H9 (cell line): ENCODE measurements at regions not wholly inside any gene's neighbourhood (a gene's known extent, or its start where the extent isn't known, plus 50 kb on each side); places are given as distances from the start of the nearest gene placed in this dataset.

ENCODE experiments used
- DNase-seq: peaks from one replicate; pipeline ENCODE4 v3.0.0-alpha.2; 2017
- H2AFZ ChIP-seq: one replicate; pipeline ENCODE4 v1.6.1; 2013; ENCODE audit warnings: mild to moderate bottlenecking, low read length, control low read depth, moderate library complexity
- H2AK5ac ChIP-seq: 2 replicates; pipeline ENCODE4 v1.6.1; 2013; ENCODE audit warnings: low read length, control low read depth, mixed read lengths; ENCODE audit not compliant: insufficient read length
- H2BK120ac ChIP-seq: one replicate; pipeline ENCODE4 v1.6.1; 2013; ENCODE audit warnings: low read depth, mild to moderate bottlenecking, low read length, control low read depth, inconsistent platforms; ENCODE audit not compliant: poor library complexity, severe bottlenecking
- H2BK12ac ChIP-seq: 2 replicates; pipeline ENCODE4 v1.6.1; 2013; ENCODE audit warnings: low read length, control low read depth, mixed read lengths, low read depth; ENCODE audit not compliant: insufficient read length
- H2BK15ac ChIP-seq: 2 replicates; pipeline ENCODE4 v1.6.1; 2013; ENCODE audit warnings: low read depth, low read length, control low read depth
- H2BK20ac ChIP-seq: one replicate; pipeline ENCODE4 v1.6.1; 2013; ENCODE audit warnings: low read depth, mild to moderate bottlenecking, low read length, control low read depth, inconsistent platforms; ENCODE audit not compliant: poor library complexity, severe bottlenecking
- H2BK5ac ChIP-seq: 2 replicates; pipeline ENCODE4 v1.6.1; 2013; ENCODE audit warnings: low read length, control low read depth, mixed read lengths; ENCODE audit not compliant: insufficient read length
- H3K14ac ChIP-seq: 2 replicates; pipeline ENCODE4 v1.6.1; 2013; ENCODE audit warnings: low read length, control low read depth; ENCODE audit not compliant: insufficient read depth
- H3K18ac ChIP-seq: 2 replicates; pipeline ENCODE4 v1.6.1; 2013; ENCODE audit warnings: low read depth, mild to moderate bottlenecking, mixed read lengths, low read length, control low read depth; ENCODE audit not compliant: insufficient read length
- H3K23ac ChIP-seq: 2 replicates; pipeline ENCODE4 v1.6.1; 2013; ENCODE audit warnings: low read length, control low read depth, mixed read lengths, low read depth; ENCODE audit not compliant: insufficient read length
- H3K23me2 ChIP-seq: 2 replicates; pipeline ENCODE4 v1.6.1; 2013; ENCODE audit warnings: low read depth, mild to moderate bottlenecking, mixed read lengths, low read length, control low read depth; ENCODE audit not compliant: insufficient read length, poor library complexity, severe bottlenecking
- H3K27ac ChIP-seq: 2 replicates; pipeline ENCODE4 v1.5.1; 2013; ENCODE audit warnings: low read length, control low read depth, mixed read lengths, low read depth; ENCODE audit not compliant: insufficient read length
- H3K27me3 ChIP-seq: 2 replicates; pipeline ENCODE4 v1.6.1; 2013; ENCODE audit warnings: low read length, control low read depth, inconsistent platforms; ENCODE audit not compliant: insufficient read depth
- H3K4ac ChIP-seq: 2 replicates; pipeline ENCODE4 v1.6.1; 2013; ENCODE audit warnings: low read depth, mild to moderate bottlenecking, control low read depth, inconsistent platforms, low read length, moderate library complexity
- H3K4me1 ChIP-seq: 2 replicates; pipeline ENCODE4 v1.6.1; 2013; ENCODE audit warnings: low read length, control low read depth, inconsistent platforms; ENCODE audit not compliant: insufficient read depth
- H3K4me2 ChIP-seq: 2 replicates; pipeline ENCODE4 v1.6.1; 2013; ENCODE audit warnings: low read length, control low read depth, mixed read lengths; ENCODE audit not compliant: insufficient read length, insufficient read depth
- H3K56ac ChIP-seq: 2 replicates; pipeline ENCODE4 v1.6.1; 2013; ENCODE audit warnings: low read depth, mild to moderate bottlenecking, mixed read lengths, low read length, control low read depth; ENCODE audit not compliant: insufficient read length
- H3K79me1 ChIP-seq: 2 replicates; pipeline ENCODE4 v1.6.1; 2013; ENCODE audit warnings: low read depth, mild to moderate bottlenecking, moderate library complexity, low read length, control low read depth, inconsistent platforms; ENCODE audit not compliant: insufficient read depth, poor library complexity, severe bottlenecking
- H3K79me2 ChIP-seq: 2 replicates; pipeline ENCODE4 v1.6.1; 2013; ENCODE audit warnings: low read length, control low read depth, inconsistent platforms; ENCODE audit not compliant: insufficient read depth
- H3K9ac ChIP-seq: 2 replicates; pipeline ENCODE4 v1.6.1; 2013; ENCODE audit warnings: low read length, control low read depth, mixed read lengths; ENCODE audit not compliant: insufficient read length; ENCODE audit errors: extremely low read depth
- H3K9me3 ChIP-seq: one replicate; pipeline ENCODE4 v1.6.1; 2013; ENCODE audit warnings: low read depth, low read length, inconsistent platforms; ENCODE audit not compliant: control insufficient read depth
- H3T11ph ChIP-seq: one replicate; pipeline ENCODE4 v1.6.1; 2013; ENCODE audit warnings: mild to moderate bottlenecking, low read length, control low read depth, inconsistent platforms
- H4K20me1 ChIP-seq: one replicate; pipeline ENCODE4 v1.6.1; 2013; ENCODE audit not compliant: control insufficient read depth, insufficient read length, insufficient read depth
- H4K5ac ChIP-seq: 2 replicates; pipeline ENCODE4 v1.6.1; 2013; ENCODE audit warnings: low read depth, mild to moderate bottlenecking, mixed read lengths, low read length, control low read depth; ENCODE audit not compliant: insufficient read length
- H4K8ac ChIP-seq: replicated peaks from 2 replicates; pipeline ENCODE4 v1.6.1; 2013; ENCODE audit warnings: low read length, control low read depth, mixed read lengths, low read depth; ENCODE audit not compliant: insufficient read length
- H4K91ac ChIP-seq: 2 replicates; pipeline ENCODE4 v1.6.1; 2013; ENCODE audit warnings: low read depth, mild to moderate bottlenecking, moderate library complexity, mixed read lengths, low read length, control low read depth; ENCODE audit not compliant: insufficient read length
- H3K27ac Mint-ChIP-seq, 3 experiments: 2 replicates in 2 of 3; 3 replicates in 1 of 3; pipeline ENCODE4 v1.8.0; 2020 to 2021; ENCODE audit warnings: mixed read lengths in 3 of 3, mild to moderate bottlenecking in 1 of 3, moderate library complexity in 1 of 3
- H3K27me3 Mint-ChIP-seq: 2 replicates; pipeline ENCODE4 v1.8.0; 2021; ENCODE audit warnings: low read depth, mild to moderate bottlenecking, moderate library complexity, mixed read lengths
- H3K36me3 Mint-ChIP-seq, 3 experiments: 2 replicates in 2 of 3; 3 replicates in 1 of 3; pipeline ENCODE4 v1.8.0; 2020 to 2021; ENCODE audit warnings: low read depth in 3 of 3, mixed read lengths in 3 of 3; ENCODE audit not compliant: insufficient read depth in 1 of 3
- H3K4me1 Mint-ChIP-seq, 2 experiments: 2 replicates each; pipeline ENCODE4 v1.8.0; 2020; ENCODE audit warnings: mixed read lengths in 2 of 2
- H3K4me3 Mint-ChIP-seq, 2 experiments: 2 replicates in 1 of 2; 3 replicates in 1 of 2; pipeline ENCODE4 v1.8.0; 2020 to 2021; ENCODE audit warnings: mild to moderate bottlenecking in 2 of 2, mixed read lengths in 2 of 2, moderate library complexity in 1 of 2
- H3K9me3 Mint-ChIP-seq, 2 experiments: 2 replicates in 1 of 2; 3 replicates in 1 of 2; pipeline ENCODE4 v1.8.0; 2020; ENCODE audit warnings: mild to moderate bottlenecking in 2 of 2, mixed read lengths in 2 of 2, moderate library complexity in 1 of 2
- CTCF ChIP-seq: fragments of 200-600 bp; sonication (generic); conservative IDR thresholded peaks from 3 replicates; pipeline ENCODE4 v1.8.0; 2021; ENCODE audit warnings: antibody characterized with exemption, mild to moderate bottlenecking

GRCh38 chr10:65845916-65846315 lies 1079.9 kb upstream of the LRRTM3 start:
- no peaks in the 10 kb centered on the region; a peak in 1 of 5 replicates for H3K9me3 Mint-ChIP-seq
- H2BK12ac ChIP-seq = no peak overlapping the region
- no peak overlapping the region for H3K56ac ChIP-seq
- H3K27me3 Mint-ChIP-seq = no peaks in the 10 kb centered on the region
- H4K8ac ChIP-seq = no peak overlapping the region
- no peak overlapping the region for H3K27ac ChIP-seq
- H2BK20ac ChIP-seq = no peak overlapping the region
- DNase-seq = no peak
- no peaks in the 10 kb centered on the region for H3K23me2 ChIP-seq
- no peak overlapping the region for H2AFZ ChIP-seq
- H2AK5ac ChIP-seq = no peak overlapping the region
- H3K14ac ChIP-seq = no peak overlapping the region
- H2BK120ac ChIP-seq = no peak overlapping the region
- H3K18ac ChIP-seq = no peak overlapping the region
- H3K9me3 ChIP-seq = no peaks in the 10 kb centered on the region
- H3K27ac Mint-ChIP-seq = no peak overlapping the region
- H2BK5ac ChIP-seq = no peak overlapping the region
- H3K4me1 Mint-ChIP-seq = peaks cover 0 to 3% of the 10 kb centered on the region in 2 experiments; a peak in 1 of 4 replicates
- H4K5ac ChIP-seq = no peak overlapping the region
- H3K9ac ChIP-seq = no peak overlapping the region
- no peaks in the 10 kb centered on the region for H3K79me2 ChIP-seq
- TF ChIP-seq CTCF = no peak
- no peak overlapping the region for H3K4me2 ChIP-seq
- H3K4ac ChIP-seq = no peak overlapping the region
- H3T11ph ChIP-seq = no peak overlapping the region
- no peaks in the 10 kb centered on the region for H3K36me3 Mint-ChIP-seq
- no peaks in the 10 kb centered on the region for H4K20me1 ChIP-seq
- H3K23ac ChIP-seq = no peak overlapping the region
- no peaks in the 10 kb centered on the region for H3K79me1 ChIP-seq
- H3K27me3 ChIP-seq = no peaks in the 10 kb centered on the region
- no peak overlapping the region for H4K91ac ChIP-seq
- H2BK15ac ChIP-seq = no peak overlapping the region
- H3K4me3 Mint-ChIP-seq = no peak overlapping the region
- H3K4me1 ChIP-seq = no peaks in the 10 kb centered on the region
